ENCODE measurements at regions not wholly inside any gene's neighbourhood (a gene's known extent, or its start where the extent isn't known, plus 50 kb on each side); places are given as distances from the start of the nearest gene placed in this dataset.
"Not testable (repeated sequence)": the region's sequence is repeated elsewhere in the genome, so short reads cannot be mapped to it uniquely, and the experiment has no call there.

GRCh38 chr12:126219654-126220279, 1154.5 kb downstream of the AACS start:
- DNase-seq (ENCODE audit: low read depth in 2 of 2, low spot score in 1 of 2), result no peak

- DNase-seq (ENCODE audit: low read depth in 2 of 2, low spot score in 1 of 2), result no peak
These were observed 1158.8 kb downstream of the AACS start for GRCh38 chr12:126224032-126224431.

DNA sequence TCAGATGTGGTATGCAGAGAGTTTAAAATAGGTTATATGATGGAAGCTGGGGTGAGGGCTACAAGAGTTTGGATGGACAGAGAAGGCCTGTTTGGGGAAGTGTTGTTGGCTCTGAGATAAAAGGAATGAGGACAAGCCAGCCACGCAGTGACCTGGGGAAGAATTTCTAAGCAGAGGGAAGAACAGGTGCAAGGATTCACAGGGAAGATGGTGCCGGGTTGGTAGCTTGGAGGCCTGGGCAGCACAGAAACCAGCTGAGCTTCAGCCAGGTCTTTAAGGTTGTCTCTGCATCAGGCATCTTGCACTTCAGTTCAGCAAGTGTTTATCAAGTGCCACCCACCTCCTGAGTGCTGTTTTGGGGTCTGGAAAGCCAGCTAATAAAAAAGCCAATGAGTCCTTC, 1163.7 kb downstream of the AACS start:
- no peak for DNase-seq (ENCODE audit: low read depth in 2 of 2, low spot score in 1 of 2)

DNA sequence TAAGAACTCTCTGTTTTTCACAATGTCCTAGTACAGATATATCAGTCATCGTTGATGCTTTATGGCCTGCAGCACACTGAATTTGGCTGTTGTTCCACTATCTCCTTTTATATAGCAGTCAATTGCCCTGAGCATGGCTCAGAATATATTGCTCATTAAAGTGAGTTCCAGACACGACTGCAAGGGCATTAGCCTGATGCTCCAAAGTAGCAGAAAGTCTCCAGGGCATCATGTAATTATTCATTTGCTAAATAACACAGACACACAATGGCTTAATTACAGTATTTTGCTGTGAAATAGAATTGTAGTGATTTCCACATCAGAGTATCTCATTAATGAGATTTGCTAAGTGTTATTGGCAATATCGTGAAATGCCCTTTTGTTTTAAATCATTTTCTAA, 1167.5 kb downstream of the AACS start:
- DNase-seq (ENCODE audit: low read depth in 2 of 2, low spot score in 1 of 2), result no peak

GRCh38 chr12:126233625-126234024, 1168.4 kb downstream of the AACS start:
- DNase-seq (ENCODE audit: low read depth in 2 of 2, low spot score in 1 of 2), result no peak

GRCh38 chr12:126243814-126244440, 1178.7 kb downstream of the AACS start:
- no peak for DNase-seq (ENCODE audit: low read depth in 2 of 2, low spot score in 1 of 2)

- DNase-seq (ENCODE audit: low read depth in 2 of 2, low spot score in 1 of 2), result no peak
These were observed 1182.7 kb downstream of the AACS start for GRCh38 chr12:126247936-126248335.

DNA sequence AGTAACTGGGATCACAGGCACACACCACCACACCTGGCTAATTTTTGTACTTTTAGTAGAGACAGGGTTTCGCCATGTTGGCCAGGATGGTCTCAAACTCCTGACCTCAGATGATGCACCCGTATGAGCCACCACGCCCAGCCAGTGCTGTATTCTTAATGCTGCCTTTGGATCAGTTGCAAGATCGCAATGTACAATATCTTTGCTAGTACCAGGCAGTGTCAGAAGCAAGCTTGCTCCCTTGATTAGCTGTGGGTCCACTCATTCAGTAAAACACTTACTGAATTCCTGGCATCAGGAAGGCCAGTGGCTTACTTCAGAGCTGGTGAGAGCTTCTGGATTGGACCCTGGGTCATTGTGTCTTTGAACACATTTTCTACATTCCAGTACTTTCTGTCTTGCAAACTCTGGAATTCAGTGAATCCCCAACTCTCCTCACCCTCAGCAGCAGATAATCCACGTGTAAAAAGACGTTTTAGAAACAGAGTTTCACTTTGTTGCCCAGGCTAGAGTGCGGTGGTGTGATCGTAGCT, 1183.7 kb downstream of the AACS start:
- no peak for DNase-seq (ENCODE audit: low read depth in 2 of 2, low spot score in 1 of 2)

DNA sequence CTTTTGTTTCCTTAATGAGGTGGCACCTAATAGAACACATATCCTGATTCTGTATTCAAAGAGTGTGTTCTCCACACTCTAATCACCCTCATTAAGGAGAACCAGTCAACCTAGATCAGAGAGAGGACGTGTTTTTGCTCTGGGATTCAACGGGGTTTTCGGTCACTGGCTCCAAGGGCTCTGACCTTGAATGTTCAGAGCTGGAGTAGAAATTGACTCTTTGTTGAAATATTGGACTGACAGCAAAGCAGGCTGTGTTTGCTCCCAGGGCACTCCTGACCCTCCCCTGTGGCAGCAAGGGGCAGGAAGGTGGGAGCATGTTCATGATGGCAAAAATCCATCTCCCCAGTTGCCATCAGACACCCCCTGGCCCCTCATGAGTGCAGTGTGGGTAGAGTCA, 1193.0 kb downstream of the AACS start:
- DNase-seq (ENCODE audit: low read depth in 2 of 2, low spot score in 1 of 2), result no peak

GRCh38 chr12:126262829-126263228, 1197.6 kb downstream of the AACS start:
- DNase-seq (ENCODE audit: low read depth in 2 of 2, low spot score in 1 of 2), result no peak

DNA sequence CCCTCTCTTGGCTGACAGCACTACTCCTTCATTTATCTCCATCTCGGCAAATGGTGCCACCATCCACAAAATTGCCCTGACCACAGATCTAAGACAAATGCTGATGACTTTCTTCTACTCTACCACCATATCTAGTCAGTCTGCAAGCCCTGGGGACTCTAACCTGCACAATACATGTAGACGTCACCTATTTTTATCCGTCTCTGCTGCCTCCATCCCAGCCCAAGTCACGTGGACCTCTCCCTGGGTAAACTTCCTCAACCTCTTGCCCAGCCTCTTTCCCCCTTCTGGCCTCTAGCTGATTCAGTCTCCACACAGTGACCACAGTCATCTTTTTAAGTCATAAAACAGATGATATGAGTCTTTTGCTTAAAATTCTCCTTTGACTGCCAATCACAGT, 1203.0 kb downstream of the AACS start:
- no peak for DNase-seq (ENCODE audit: low read depth in 2 of 2, low spot score in 1 of 2)

DNA sequence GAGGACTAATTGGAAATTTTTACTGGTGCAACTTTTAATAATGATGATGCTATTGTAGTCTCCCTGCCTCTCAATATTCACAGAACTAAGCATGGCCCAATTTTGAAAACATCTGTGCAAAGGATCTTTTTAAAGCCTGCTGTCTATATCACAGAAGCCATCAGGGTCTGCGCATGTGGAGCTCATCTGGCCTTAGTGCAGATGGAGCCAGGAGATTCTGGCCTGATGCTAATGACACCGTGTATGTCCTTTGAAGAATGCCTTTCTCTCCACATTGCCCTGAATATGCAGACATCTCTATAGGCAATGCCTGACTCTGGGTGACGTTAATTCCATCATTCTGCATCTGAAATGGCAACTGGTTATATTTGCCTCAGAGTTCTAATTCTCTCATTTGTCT, 1205.9 kb downstream of the AACS start:
- no peak for DNase-seq (ENCODE audit: low read depth in 2 of 2, low spot score in 1 of 2)

- DNase-seq (ENCODE audit: low read depth in 2 of 2, low spot score in 1 of 2), result no peak
These were observed 1217.5 kb downstream of the AACS start for GRCh38 chr12:126282691-126283090.

- no peak for DNase-seq (ENCODE audit: low read depth in 2 of 2, low spot score in 1 of 2)
These were observed 1221.0 kb downstream of the AACS start for GRCh38 chr12:126286203-126286602.

GRCh38 chr12:126290456-126290855, 1225.2 kb downstream of the AACS start:
- DNase-seq (ENCODE audit: low read depth in 2 of 2, low spot score in 1 of 2), result no peak

DNA sequence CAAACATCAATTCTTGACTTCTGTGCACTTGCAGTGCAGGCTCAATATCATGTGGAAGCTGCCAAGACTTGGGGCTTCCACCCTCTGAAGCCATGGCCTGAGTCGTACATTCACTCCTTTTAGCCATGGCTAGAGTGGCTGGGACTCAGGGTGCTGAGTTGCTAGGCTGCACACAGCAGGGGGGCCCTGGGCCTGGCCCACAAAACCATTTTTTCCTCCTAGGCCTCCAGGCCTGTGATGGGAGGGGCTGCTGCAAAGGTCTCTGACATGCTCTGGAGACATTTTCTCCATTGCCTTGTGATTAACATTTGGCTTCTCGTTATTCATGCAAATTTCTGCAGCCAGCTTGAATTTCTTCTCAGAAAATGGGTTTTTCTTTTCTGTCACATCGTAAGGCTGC, 1226.8 kb downstream of the AACS start:
- not testable (repeated sequence) for DNase-seq (ENCODE audit: low read depth in 2 of 2, low spot score in 1 of 2)

GRCh38 chr12:126295652-126296051, 1230.4 kb downstream of the AACS start:
- DNase-seq (ENCODE audit: low read depth in 2 of 2, low spot score in 1 of 2), result no peak

GRCh38 chr12:126309278-126309677, 1244.0 kb downstream of the AACS start:
- no peak for DNase-seq (ENCODE audit: low read depth in 2 of 2, low spot score in 1 of 2)

GRCh38 chr12:126312457-126312856, 1247.2 kb downstream of the AACS start:
- no peak for DNase-seq (ENCODE audit: low read depth in 2 of 2, low spot score in 1 of 2)

DNA sequence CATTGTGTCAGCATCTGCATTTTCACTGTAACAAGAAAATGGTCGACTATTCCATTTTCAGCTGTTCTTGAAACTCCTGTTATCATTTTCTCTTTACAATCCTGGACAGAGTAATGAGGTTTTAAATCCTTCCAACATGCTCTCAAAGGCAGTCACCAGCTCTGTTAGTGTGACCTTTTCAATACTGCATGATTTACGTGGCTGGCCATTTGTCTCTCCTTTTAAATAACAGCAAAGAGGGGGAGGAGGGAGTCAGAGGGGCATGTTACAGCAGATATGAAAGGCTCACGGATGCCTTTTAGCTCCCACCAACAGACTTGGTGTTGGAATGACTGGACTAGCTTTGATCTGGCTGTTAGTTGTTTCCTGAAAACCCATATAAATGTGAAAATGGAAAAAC, 1251.2 kb downstream of the AACS start:
- DNase-seq (ENCODE audit: low read depth in 2 of 2, low spot score in 1 of 2), result no peak

DNA sequence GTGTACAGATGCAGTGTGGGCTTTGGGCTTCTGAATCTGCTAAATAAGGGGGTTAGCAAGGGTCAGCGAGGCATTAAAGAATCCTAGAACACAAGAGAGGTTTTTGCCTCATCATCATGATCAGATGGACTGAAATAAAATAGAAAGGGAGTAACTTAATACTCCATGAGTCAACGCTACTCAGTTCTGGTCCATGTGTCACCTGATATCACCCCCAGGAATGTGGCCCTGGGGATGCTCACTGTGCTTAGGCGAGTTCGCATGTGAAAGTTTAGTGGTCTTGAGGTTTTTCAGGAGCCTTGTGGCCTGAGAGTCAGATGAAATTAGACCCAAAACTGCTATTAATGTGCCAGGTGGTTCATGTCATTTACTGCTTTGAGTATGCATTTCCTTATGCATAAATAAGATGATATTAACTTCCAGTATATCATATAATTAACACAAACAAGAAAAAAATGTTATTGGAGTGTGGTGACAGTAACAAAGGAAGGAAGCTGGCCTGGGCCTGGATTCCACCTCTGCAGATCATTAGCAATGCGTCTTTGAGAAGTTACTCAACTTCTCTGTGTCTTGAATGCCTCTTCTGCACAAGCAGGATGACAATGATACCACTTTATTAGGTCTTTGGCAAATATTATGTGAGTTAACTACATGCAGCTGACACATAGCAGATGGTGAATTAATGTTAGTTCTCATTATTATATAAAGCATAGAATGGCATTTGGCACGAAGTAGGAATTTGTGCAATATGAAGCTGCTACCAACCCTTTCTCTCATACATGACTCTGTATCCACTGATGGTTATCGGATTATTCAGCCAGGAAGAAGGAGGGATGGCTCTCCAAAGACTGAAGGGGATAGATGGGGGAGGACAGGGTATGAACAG, 1272.6 kb downstream of the AACS start:
- no peak for DNase-seq (ENCODE audit: low read depth in 2 of 2, low spot score in 1 of 2)

DNA sequence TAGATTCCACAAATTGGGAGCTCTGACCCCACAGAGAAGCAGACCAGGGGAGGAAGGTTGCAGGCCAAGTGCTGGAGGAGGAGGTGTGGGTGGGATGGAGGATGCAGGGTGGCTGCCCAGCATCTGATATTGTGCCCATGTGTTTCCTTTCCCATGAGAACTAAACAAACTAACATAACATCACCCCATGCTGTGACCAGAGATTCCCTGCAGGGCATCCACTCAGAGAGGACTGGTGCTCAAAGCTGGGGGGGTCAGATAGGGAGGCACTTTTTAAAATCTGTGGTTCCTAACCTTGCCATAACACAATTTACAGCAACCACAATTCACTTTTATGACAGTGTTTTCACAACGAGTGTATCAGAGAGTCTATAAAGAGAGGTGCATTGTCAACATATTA, 1277.6 kb downstream of the AACS start:
- DNase-seq (ENCODE audit: low read depth in 2 of 2, low spot score in 1 of 2), result no peak

All from stimulated activated CD8-positive, alpha-beta memory T cell treated with anti-CD3 and anti-CD28 coated beads, Interleukin-4, amount 100 ng/mL, for 1 hour (primary cell).